RWPE1 (cell line): ENCODE measurements at regions not wholly inside any gene's neighbourhood (a gene's known extent, or its start where the extent isn't known, plus 50 kb on each side); places are given as distances from the start of the nearest gene placed in this dataset.

ENCODE experiments used
- CTCF ChIA-PET: fragments of 350-600 bp; sonication (Branson Sonifier 250); formaldehyde crosslinking; extraction: SDS; loops from one replicate; lab custom pipeline; 2021; lab: Yijun Ruan, JAX
- POLR2A ChIA-PET: fragments of 400-600 bp; formaldehyde crosslinking; extraction: SDS; loops from one replicate; lab custom pipeline; 2020; ENCODE audit warnings: antibody characterized with exemption; ENCODE audit not compliant: low non-redundant PET; lab: Yijun Ruan, JAX
- DNase-seq: peaks from one replicate; pipeline ENCODE4 v3.0.0; 2012; ENCODE audit warnings: low spot score
- H3K27ac ChIP-seq: fragments of 450-650 bp; 2 replicates; pipeline ENCODE4 v1.5.1; 2017
- TF ChIP-seq, protein P1 (sequence below): fragments of 450-650 bp; conservative IDR thresholded peaks from 2 replicates; pipeline ENCODE4 v1.5.1; 2017; ENCODE audit warnings: low read depth, mild to moderate bottlenecking

DNA sequence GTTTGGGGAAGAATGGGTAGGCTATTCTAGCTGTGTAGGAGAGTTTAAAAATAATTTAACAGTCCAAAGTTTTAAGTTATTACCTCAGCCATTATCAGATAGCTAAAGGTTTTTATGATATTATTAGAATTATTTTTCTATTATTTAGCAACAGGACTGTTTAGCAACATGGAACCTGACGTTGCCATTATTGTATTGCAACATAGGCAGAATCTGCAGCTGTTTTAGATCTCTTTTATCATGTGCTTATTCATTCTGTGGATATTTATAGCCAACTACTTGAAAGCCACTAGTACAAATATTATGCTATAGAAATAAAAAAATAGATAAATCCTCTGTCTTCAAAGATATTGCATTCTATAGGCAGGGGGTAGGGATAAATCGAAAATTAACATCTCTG, 382.0 kb upstream of the TRAM1L1 start:
- POLR2A ChIA-PET, result no interaction called here
- CTCF ChIA-PET, result no interaction called here
- TF ChIP-seq, protein P1, sequence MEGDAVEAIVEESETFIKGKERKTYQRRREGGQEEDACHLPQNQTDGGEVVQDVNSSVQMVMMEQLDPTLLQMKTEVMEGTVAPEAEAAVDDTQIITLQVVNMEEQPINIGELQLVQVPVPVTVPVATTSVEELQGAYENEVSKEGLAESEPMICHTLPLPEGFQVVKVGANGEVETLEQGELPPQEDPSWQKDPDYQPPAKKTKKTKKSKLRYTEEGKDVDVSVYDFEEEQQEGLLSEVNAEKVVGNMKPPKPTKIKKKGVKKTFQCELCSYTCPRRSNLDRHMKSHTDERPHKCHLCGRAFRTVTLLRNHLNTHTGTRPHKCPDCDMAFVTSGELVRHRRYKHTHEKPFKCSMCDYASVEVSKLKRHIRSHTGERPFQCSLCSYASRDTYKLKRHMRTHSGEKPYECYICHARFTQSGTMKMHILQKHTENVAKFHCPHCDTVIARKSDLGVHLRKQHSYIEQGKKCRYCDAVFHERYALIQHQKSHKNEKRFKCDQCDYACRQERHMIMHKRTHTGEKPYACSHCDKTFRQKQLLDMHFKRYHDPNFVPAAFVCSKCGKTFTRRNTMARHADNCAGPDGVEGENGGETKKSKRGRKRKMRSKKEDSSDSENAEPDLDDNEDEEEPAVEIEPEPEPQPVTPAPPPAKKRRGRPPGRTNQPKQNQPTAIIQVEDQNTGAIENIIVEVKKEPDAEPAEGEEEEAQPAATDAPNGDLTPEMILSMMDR, result no peak
- H3K27ac ChIP-seq, result no peak overlapping the region
- no peak for DNase-seq

DNA sequence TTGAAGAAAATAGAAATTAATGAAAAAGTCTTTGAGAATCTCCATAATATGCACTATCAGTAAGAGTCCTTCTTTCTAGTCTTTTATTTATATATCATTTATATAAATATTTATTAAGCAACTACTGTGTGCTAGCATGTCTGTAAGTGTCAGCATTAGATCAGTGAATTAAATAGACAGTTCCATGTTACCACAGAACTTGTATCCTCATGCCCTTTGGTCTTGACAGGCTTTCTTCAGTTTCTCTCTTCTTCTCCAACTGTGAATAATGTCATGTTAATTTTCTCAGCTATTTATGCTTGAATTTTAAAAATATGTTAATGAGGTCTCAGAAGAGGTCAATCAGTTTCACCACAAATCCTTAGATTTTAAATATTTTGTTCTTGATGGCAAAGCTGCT, 389.6 kb upstream of the TRAM1L1 start:
- ChIA-PET POLR2A (no interaction called here), CTCF (no interaction called here)
- TF ChIP-seq, protein P1, result no peak
- H3K27ac ChIP-seq, result no peak overlapping the region
- DNase-seq, result no peak

DNA sequence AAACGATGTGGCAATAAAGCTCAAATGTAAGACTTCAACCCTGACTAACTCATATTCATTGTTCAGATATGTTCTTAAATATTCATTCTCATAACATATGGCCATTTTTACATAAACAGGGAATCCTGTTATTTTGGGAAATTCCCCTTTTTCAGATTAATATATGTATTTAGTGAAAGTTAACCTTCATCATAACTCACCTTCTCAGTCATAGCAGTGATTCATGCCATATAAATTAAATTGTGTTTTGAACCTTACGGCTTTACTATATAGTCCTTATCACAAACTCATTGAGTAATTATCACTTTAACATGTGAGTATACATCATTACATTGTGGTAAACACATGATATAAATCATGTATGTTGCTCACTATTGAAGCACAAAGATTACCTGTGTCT, 392.5 kb upstream of the TRAM1L1 start:
- H3K27ac ChIP-seq, result no peak overlapping the region
- ChIA-PET POLR2A (no interaction called here), CTCF (no interaction called here)
- DNase-seq, result no peak
- TF ChIP-seq, protein P1, result no peak

DNA sequence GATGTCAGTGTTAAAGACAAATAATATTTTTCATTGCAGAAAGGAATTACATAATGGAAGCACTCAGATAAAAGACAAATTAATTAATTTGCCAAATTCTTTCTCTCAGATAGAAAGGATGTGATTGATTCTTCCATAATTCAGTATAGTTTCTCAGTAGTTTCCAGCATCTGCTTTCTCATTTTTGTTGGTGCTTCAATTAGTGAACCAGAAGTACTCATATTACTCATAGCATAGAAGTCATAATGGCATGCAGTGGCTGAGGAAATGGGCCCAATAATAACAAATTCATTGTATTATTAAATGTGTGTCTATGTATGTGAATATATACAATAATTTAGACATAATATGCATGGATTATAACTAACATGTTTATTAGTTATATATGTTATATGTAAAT, 393.3 kb upstream of the TRAM1L1 start:
- TF ChIP-seq, protein P1, result no peak
- H3K27ac ChIP-seq, result no peak overlapping the region
- ChIA-PET CTCF (no interaction called here), POLR2A (no interaction called here)
- DNase-seq, result no peak

DNA sequence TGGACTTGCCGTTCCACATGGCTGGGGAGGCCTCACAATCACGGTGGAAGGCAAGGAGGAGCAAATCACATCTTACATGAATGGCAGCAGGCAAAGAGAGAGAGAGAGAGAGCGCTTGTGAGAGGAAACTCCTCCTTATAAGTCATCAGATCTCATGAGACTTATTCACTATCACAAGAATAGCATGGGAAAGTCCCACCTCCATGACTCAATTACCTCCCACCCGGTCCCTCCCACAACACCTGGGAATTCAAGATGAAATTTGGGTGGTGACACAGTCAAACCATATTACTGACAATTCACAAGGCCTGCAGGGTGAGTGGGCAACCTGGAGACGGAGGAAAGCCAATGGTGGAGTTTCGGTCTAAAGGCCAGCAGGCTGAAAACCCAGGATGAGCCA, 394.3 kb upstream of the TRAM1L1 start:
- no peak for DNase-seq
- CTCF ChIA-PET, result no interaction called here
- POLR2A ChIA-PET, result no interaction called here
- TF ChIP-seq, protein P1, result no peak
- no peak overlapping the region for H3K27ac ChIP-seq

DNA sequence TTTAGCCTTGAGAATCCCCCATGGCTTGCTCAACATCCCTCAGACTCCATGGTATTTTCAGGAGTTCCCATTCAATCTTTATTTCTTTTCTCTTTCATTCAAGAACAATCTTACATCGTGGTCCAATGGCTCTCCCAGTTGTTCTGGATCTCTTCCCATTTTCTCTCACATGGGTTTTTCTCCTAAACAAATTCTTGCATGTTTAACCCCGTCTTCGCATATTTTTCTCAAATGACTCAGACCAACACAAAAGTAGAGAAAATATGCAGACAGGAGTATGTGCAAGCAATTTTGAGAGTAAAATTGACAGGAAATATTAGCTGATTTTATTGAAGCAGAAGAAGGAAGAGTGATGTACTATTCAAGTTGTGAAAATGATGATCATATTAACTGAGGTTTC, 396.4 kb upstream of the TRAM1L1 start:
- H3K27ac ChIP-seq, result no peak overlapping the region
- POLR2A ChIA-PET, result no interaction called here
- CTCF ChIA-PET, result no interaction called here
- TF ChIP-seq, protein P1, result no peak
- peak; percentile 2 for DNase-seq

DNA sequence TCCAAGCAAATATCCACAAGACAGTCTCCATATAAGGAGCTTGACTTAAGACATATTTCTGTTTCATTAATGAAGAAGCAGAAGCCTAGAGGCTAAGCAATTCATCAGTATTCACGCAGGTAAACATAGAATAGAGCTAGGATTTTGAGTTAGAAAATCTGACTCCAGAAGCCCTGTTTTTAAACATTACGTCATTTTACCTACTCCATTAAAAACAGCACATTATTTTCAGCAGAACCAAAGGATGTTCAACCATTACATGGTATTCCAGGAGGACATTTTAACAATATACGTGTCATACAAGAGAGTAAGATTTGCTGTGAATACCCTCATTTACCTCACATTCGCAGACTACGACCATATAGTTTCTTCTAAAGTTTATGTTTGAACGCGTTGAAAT, 403.3 kb upstream of the TRAM1L1 start:
- TF ChIP-seq, protein P1, result no peak
- DNase-seq, result no peak
- H3K27ac ChIP-seq, result no peak overlapping the region
- POLR2A ChIA-PET, result no interaction called here
- CTCF ChIA-PET, result no interaction called here
